SK-N-SH (cell line): ENCODE measurements at regions not wholly inside any gene's neighbourhood (a gene's known extent, or its start where the extent isn't known, plus 50 kb on each side); places are given as distances from the start of the nearest gene placed in this dataset.
A peak's percentile ranks its signal among the peaks of the same experiment; 100 is the strongest.

Experiments used
- CTCF ChIA-PET: fragments of 300-600, 350-600 bp; formaldehyde crosslinking; extraction: SDS; loops from one replicate; lab custom pipeline; 2021; lab: Yijun Ruan, JAX
- POLR2A ChIA-PET: fragments of 350-600 bp; sonication (Branson Sonifier 250); formaldehyde crosslinking; extraction: SDS; loops from one replicate; lab custom pipeline; 2020; ENCODE audit warnings: antibody characterized with exemption, inconsistent platforms; lab: Yijun Ruan, JAX
- DNase-seq: peaks from one replicate; pipeline ENCODE4 v3.0.0; 2012
- H2AFZ ChIP-seq: fragments of 200-600 bp; sonication (generic); 2 replicates; pipeline ENCODE4 v1.8.1; 2016; ENCODE audit warnings: antibody characterized with exemption, mild to moderate bottlenecking, low read depth
- H3F3A ChIP-seq: fragments of 200-600 bp; sonication (generic); replicated peaks from 2 replicates; pipeline ENCODE3; 2016; ENCODE audit warnings: antibody characterized with exemption, mild to moderate bottlenecking; ENCODE audit not compliant: insufficient read depth
- H3K27ac ChIP-seq, 2 experiments: fragments of 200-500 bp in 1 of 2; fragments of 200-600 bp in 1 of 2; sonication (Bioruptor generic) in 1 of 2; sonication (generic), shearing (Covaris generic) in 1 of 2; 2 replicates each; pipeline versions ENCODE4 v1.5.1 to v1.6.1; 2014 to 2016; ENCODE audit warnings: low read depth in 2 of 2, inconsistent platforms in 1 of 2, low read length in 1 of 2, mild to moderate bottlenecking in 1 of 2, mixed read lengths in 1 of 2
- H3K27me3 ChIP-seq: fragments of 200-600 bp; sonication (generic), shearing (Covaris generic); 2 replicates; pipeline ENCODE4 v1.6.1; 2016; ENCODE audit warnings: mixed run types; ENCODE audit not compliant: insufficient read depth
- H3K36me3 ChIP-seq, 2 experiments: fragments of 200-500 bp in 1 of 2; fragments of 200-600 bp in 1 of 2; sonication (Bioruptor generic) in 1 of 2; sonication (generic) in 1 of 2; replicated peaks in 1 of 2; 2 replicates each; pipeline versions ENCODE3 to v1.5.1; 2014 to 2016; ENCODE audit warnings: low read length in 1 of 2, mild to moderate bottlenecking in 1 of 2; ENCODE audit not compliant: insufficient read depth in 2 of 2, control insufficient read depth in 1 of 2
- H3K4me1 ChIP-seq, 2 experiments: fragments of 200-500 bp in 1 of 2; fragments of 200-600 bp in 1 of 2; sonication (Bioruptor generic) in 1 of 2; sonication (generic), shearing (Covaris generic) in 1 of 2; 2 replicates each; pipeline versions ENCODE4 v1.5.1 to v1.6.1; 2014 to 2016; ENCODE audit warnings: low read depth in 1 of 2, low read length in 1 of 2, mixed run types in 1 of 2; ENCODE audit not compliant: insufficient read depth in 2 of 2, control insufficient read depth in 1 of 2
- H3K4me2 ChIP-seq: fragments of 200-600 bp; sonication (generic), shearing (Covaris generic); 2 replicates; pipeline ENCODE4 v1.6.1; 2017; ENCODE audit warnings: mixed run types
- H3K4me3 ChIP-seq, 2 experiments: fragments of 200-500 bp in 1 of 2; fragments of 200-600 bp in 1 of 2; sonication (Bioruptor generic) in 1 of 2; sonication (generic), shearing (Covaris generic) in 1 of 2; 2 replicates each; pipeline versions ENCODE4 v1.5.1 to v1.8.1; 2014 to 2016; ENCODE audit warnings: low read depth in 2 of 2, inconsistent platforms in 1 of 2, low read length in 1 of 2, mild to moderate bottlenecking in 1 of 2, mixed read lengths in 1 of 2, moderate library complexity in 1 of 2
- H3K79me2 ChIP-seq: fragments of 200-600 bp; sonication (generic); 2 replicates; pipeline ENCODE4 v1.8.1; 2017; ENCODE audit warnings: mild to moderate bottlenecking; ENCODE audit not compliant: insufficient read depth
- H3K9ac ChIP-seq: fragments of 200-600 bp; sonication (generic); 2 replicates; pipeline ENCODE4 v1.6.1; 2017; ENCODE audit warnings: mixed run types
- H3K9me2 ChIP-seq: fragments of 200-600 bp; sonication (generic); 2 replicates; pipeline ENCODE4 v1.6.1; 2017; ENCODE audit warnings: mixed run types
- H3K9me3 ChIP-seq: fragments of 200-600 bp; sonication (generic); 2 replicates; pipeline ENCODE4 v1.6.1; 2017; ENCODE audit warnings: mixed run types, mild to moderate bottlenecking, moderate library complexity
- H4K20me1 ChIP-seq: fragments of 200-600 bp; sonication (generic); 2 replicates; pipeline ENCODE4 v1.6.1; 2017; ENCODE audit warnings: mild to moderate bottlenecking, mixed run types; ENCODE audit not compliant: insufficient read depth
- ELF1 ChIP-seq: IDR thresholded peaks from 2 replicates; pipeline ENCODE4 v1.4.0; 2012
- FOXM1 ChIP-seq: IDR thresholded peaks from 2 replicates; pipeline ENCODE4 v1.4.0; 2012; ENCODE audit warnings: low read depth, mild to moderate bottlenecking
- GATA2 ChIP-seq: sonication (generic); formaldehyde crosslinking; IDR thresholded peaks from 2 replicates; pipeline ENCODE4 v1.5.0; 2020; ENCODE audit warnings: mild to moderate bottlenecking, missing genetic modification reagents
- MXI1 ChIP-seq: IDR thresholded peaks from 2 replicates; pipeline ENCODE4 v1.6.1; 2012; ENCODE audit warnings: mild to moderate bottlenecking, low read depth, low read length, improper control_type of control experiment
- NFIC ChIP-seq: IDR thresholded peaks from 2 replicates; pipeline ENCODE4 v1.4.0; 2012; ENCODE audit warnings: borderline replicate concordance
- NRF1 ChIP-seq: IDR thresholded peaks from 2 replicates; pipeline ENCODE4 v1.6.1; 2012; ENCODE audit warnings: low read depth, mild to moderate bottlenecking, low read length
- RFX5 ChIP-seq: IDR thresholded peaks from 2 replicates; pipeline ENCODE4 v1.6.1; 2012; ENCODE audit warnings: mild to moderate bottlenecking, improper control_type of control experiment, low read length
- WGBS: methylation state at CpG from one replicate; pipeline ENCODE4 v1.1.6; 2017; ENCODE audit warnings: low lambda C conversion rate; 5-methylcytosine and 5-hydroxymethylcytosine counted together
- TF ChIP-seq, protein P1 (sequence below): IDR thresholded peaks from 2 replicates; pipeline ENCODE4 v1.4.0; 2012; ENCODE audit warnings: low read depth, borderline replicate concordance

DNA sequence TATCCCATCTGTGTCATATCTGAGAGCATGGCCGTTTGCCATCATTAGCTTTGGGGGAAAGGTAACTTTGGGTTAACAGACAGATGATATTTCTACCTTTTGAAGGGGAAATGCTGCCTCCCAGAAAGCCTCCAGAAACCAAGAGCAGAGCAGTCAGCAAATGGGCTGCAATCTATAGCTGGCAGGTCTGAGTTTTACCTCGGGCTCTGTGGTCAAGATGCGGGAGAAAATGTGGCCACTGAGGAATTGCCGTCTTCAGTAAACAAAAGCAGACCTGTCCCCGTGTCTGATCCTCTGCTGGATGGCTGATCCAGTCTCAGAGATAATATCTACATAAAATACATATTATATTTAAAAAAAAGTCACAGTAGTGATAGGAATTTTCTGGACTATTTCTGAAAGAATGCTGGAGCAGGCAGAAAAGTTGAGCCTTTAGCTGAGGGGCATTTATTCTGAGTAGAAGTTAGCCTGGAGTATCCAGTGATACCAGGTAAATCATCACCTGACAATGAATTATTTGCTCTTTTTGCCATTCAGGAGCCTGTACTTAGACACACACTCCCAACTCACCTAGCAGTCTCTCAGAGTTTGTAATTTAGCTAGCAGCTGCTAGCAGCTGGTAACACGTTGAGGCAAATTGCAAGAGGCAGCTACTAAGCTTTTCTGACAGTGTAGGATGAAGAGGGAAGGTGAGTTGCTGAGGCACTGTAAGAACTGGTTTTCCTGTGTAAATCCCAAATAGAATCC lies 285.3 kb upstream of the RARB start:
- Histone ChIP-seq H2AFZ (no peak overlapping the region), H3K9me2 (no peaks in the 10 kb centered on the region), H3K4me3 (no peak overlapping the region), H3K27me3 (no peaks in the 10 kb centered on the region), H3F3A (no peaks in the 10 kb centered on the region), H3K79me2 (no peaks in the 10 kb centered on the region), H3K4me1 (peaks cover 0 to 3% of the 10 kb centered on the region in 2 experiments; a peak in 1 of 4 replicates)
- POLR2A ChIA-PET, result interaction anchor here (0.6 to 1.1 kb wide), 2 partner anchors 68 to 1410 kb away, joined by 3 read pairs; no protein-coding TSS in a partner anchor
- TF ChIP-seq, protein P1, sequence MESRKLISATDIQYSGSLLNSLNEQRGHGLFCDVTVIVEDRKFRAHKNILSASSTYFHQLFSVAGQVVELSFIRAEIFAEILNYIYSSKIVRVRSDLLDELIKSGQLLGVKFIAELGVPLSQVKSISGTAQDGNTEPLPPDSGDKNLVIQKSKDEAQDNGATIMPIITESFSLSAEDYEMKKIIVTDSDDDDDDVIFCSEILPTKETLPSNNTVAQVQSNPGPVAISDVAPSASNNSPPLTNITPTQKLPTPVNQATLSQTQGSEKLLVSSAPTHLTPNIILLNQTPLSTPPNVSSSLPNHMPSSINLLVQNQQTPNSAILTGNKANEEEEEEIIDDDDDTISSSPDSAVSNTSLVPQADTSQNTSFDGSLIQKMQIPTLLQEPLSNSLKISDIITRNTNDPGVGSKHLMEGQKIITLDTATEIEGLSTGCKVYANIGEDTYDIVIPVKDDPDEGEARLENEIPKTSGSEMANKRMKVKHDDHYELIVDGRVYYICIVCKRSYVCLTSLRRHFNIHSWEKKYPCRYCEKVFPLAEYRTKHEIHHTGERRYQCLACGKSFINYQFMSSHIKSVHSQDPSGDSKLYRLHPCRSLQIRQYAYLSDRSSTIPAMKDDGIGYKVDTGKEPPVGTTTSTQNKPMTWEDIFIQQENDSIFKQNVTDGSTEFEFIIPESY, result no peak
- TF ChIP-seq RFX5, result no peak
- 0 out of 2 replicates have a peak, but pooled peaks have one; percentile 7 for TF ChIP-seq GATA2 (CRISPR knock-in tag)
- TF ChIP-seq, all 33 proteins: peak for 1
- Histone ChIP-seq H3K9ac (no peak overlapping the region), H3K27ac (no peak overlapping the region), H4K20me1 (no peaks in the 10 kb centered on the region), H3K36me3 (no peaks in the 10 kb centered on the region), H3K4me2 (no peak overlapping the region), H3K9me3 (no peaks in the 10 kb centered on the region)
- 44% methylated on average over 6 of the region's 6 CpGs for WGBS
- DNase-seq, result no peak
- CTCF ChIA-PET, result interaction anchor here (0.9 to 1.3 kb wide), 4 partner anchors 9 to 298 kb away, joined by 3 to 4 read pairs (median 3); no protein-coding TSS in a partner anchor

GRCh38 chr3:25143356-25144025 lies 284.6 kb upstream of the RARB start:
- Histone ChIP-seq H3K4me1 (peaks cover 0 to 3% of the 10 kb centered on the region in 2 experiments; a peak in 1 of 4 replicates), H4K20me1 (no peaks in the 10 kb centered on the region), H3K9me2 (no peaks in the 10 kb centered on the region), H3F3A (no peaks in the 10 kb centered on the region), H3K9ac (no peak overlapping the region), H3K27ac (no peak overlapping the region), H3K9me3 (no peaks in the 10 kb centered on the region), H2AFZ (no peak overlapping the region), H3K27me3 (no peaks in the 10 kb centered on the region), H3K79me2 (no peaks in the 10 kb centered on the region), H3K4me3 (no peak overlapping the region), H3K4me2 (no peak overlapping the region), H3K36me3 (no peaks in the 10 kb centered on the region)
- TF ChIP-seq NRF1 (no peak), ELF1 (no peak), FOXM1 (no peak)
- ChIA-PET POLR2A (interaction anchor here (0.6 to 1.1 kb wide), 2 partner anchors 69 to 1410 kb away, joined by 3 read pairs; no protein-coding TSS in a partner anchor), CTCF (interaction anchor here (0.9 to 1.1 kb wide), 2 partner anchors 11 to 297 kb away, joined by 3 to 4 read pairs; no protein-coding TSS in a partner anchor)
- no peak for DNase-seq
- WGBS, result 47% methylated on average over 5 of the region's 5 CpGs

- Histone ChIP-seq H3F3A (no peaks in the 10 kb centered on the region), H3K27me3 (no peaks in the 10 kb centered on the region), H3K4me3 (no peak overlapping the region), H2AFZ (no peak overlapping the region), H3K9ac (no peak overlapping the region), H3K27ac (no peak overlapping the region), H3K79me2 (no peaks in the 10 kb centered on the region), H3K4me2 (no peak overlapping the region), H3K36me3 (no peaks in the 10 kb centered on the region), H3K4me1 (peaks cover 0 to 3% of the 10 kb centered on the region in 2 experiments; a peak in 1 of 4 replicates), H4K20me1 (no peaks in the 10 kb centered on the region), H3K9me3 (no peaks in the 10 kb centered on the region), H3K9me2 (no peaks in the 10 kb centered on the region)
- no peak for DNase-seq
- WGBS, result 59% methylated on average over 4 of the region's 4 CpGs
- ChIA-PET POLR2A (no interaction called here), CTCF (interaction anchor here (0.9 to 1.9 kb wide), 2 partner anchors 10 to 449 kb away, joined by 3 to 9 read pairs; no protein-coding TSS in a partner anchor)
- TF ChIP-seq MXI1 (no peak), NFIC (peak; percentile 13; the same call in 1 of the 2 replicates)
Observed at GRCh38 chr3:25144430-25144829, 283.6 kb upstream of the RARB start.
